ENCODE measurements at regions not wholly inside any gene's neighbourhood (a gene's known extent, or its start where the extent isn't known, plus 50 kb on each side); places are given as distances from the start of the nearest gene placed in this dataset.

DNA sequence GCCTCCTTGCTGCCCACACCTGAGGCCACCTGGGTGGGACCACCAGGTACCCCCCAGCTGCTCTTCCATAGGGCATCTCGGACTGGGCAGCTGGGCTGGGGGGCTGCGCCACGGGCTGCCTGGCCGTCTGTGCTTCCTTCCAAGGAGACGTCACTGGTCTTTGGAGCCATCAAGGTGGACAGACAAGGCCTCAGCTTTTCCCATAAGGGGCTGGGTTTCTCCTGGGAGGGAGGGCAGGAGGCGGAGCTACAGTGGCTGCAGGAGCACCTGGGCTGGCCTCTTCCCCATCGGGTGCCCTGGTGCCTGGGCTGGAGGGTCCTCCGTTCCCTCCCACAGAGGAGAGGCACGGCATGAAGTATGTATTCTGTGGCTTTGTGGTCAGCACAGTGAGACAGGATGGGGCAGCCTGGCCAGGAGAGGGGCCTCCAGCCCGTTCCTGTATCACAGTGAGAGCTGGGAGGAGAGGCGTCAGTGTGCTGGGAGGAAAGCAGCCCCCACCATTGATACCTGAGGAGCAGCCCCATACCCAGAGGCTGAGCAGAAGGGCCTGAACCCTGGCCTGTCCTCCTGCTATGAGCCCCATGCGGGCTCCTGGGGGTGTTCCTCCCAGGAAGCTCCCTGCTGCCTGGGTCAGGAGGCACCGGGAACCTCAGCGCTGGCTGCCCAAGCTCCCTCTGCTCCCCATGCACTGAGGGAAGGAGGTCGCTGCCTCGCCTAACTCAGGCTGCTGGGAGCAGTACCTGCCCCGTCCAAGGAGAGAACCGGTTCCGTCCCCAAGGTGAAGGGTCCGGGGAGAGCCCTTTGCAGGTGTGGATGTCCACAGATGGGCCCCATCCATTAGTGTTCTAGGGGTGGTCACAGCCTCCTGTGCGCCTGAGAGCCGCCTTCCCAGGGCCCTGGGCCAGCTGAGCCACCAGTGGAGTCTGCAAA lies 1075.0 kb downstream of the BRD1 start:
- no peaks in the 10 kb centered on the region for H3F3A ChIP-seq (replicated peaks; ENCODE audit: low read depth)
- H3K4me3 Mint-ChIP-seq = no peak overlapping the region
- H4K20me1 ChIP-seq (replicated peaks; ENCODE audit: insufficient read depth) = no peaks in the 10 kb centered on the region
- no peak overlapping the region for H3K27ac Mint-ChIP-seq
- peaks cover 7% of the 10 kb centered on the region for H3K27me3 Mint-ChIP-seq (ENCODE audit: insufficient read depth, low read depth, poor library complexity)
- H3K4me1 Mint-ChIP-seq = no peaks in the 10 kb centered on the region; the same call in 2 of the 3 replicates
- H2AFZ ChIP-seq = no peak overlapping the region
- no peaks in the 10 kb centered on the region for H3K36me3 ChIP-seq (ENCODE audit: insufficient read depth)
- no peaks in the 10 kb centered on the region for H3K9me2 ChIP-seq (ENCODE audit: insufficient read depth)
- peak; percentile 54 for ATAC-seq
- H3K4me2 ChIP-seq = no peak overlapping the region
- TF ChIP-seq JUNB (IDR thresholded peaks at IDR 0.05; ENCODE audit: unreplicated experiment) (no peak), STAT1 (IDR thresholded peaks at IDR 0.05; ENCODE audit: unreplicated experiment) (no peak), ZNF331 (CRISPR knock-in tag; IDR thresholded peaks at IDR 0.05; ENCODE audit: low read depth) (no peak), EZH2 (IDR thresholded peaks at IDR 0.05; ENCODE audit: low read depth, unreplicated experiment) (no peak), NANOG (IDR thresholded peaks at IDR 0.05; ENCODE audit: borderline replicate concordance) (no peak), ZNF114 (CRISPR knock-in tag; IDR thresholded peaks at IDR 0.05) (no peak)
- TF ChIP-seq, protein P1, sequence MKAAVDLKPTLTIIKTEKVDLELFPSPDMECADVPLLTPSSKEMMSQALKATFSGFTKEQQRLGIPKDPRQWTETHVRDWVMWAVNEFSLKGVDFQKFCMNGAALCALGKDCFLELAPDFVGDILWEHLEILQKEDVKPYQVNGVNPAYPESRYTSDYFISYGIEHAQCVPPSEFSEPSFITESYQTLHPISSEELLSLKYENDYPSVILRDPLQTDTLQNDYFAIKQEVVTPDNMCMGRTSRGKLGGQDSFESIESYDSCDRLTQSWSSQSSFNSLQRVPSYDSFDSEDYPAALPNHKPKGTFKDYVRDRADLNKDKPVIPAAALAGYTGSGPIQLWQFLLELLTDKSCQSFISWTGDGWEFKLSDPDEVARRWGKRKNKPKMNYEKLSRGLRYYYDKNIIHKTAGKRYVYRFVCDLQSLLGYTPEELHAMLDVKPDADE (IDR thresholded peaks at IDR 0.05) = no peak
- TF ChIP-seq, protein P2, sequence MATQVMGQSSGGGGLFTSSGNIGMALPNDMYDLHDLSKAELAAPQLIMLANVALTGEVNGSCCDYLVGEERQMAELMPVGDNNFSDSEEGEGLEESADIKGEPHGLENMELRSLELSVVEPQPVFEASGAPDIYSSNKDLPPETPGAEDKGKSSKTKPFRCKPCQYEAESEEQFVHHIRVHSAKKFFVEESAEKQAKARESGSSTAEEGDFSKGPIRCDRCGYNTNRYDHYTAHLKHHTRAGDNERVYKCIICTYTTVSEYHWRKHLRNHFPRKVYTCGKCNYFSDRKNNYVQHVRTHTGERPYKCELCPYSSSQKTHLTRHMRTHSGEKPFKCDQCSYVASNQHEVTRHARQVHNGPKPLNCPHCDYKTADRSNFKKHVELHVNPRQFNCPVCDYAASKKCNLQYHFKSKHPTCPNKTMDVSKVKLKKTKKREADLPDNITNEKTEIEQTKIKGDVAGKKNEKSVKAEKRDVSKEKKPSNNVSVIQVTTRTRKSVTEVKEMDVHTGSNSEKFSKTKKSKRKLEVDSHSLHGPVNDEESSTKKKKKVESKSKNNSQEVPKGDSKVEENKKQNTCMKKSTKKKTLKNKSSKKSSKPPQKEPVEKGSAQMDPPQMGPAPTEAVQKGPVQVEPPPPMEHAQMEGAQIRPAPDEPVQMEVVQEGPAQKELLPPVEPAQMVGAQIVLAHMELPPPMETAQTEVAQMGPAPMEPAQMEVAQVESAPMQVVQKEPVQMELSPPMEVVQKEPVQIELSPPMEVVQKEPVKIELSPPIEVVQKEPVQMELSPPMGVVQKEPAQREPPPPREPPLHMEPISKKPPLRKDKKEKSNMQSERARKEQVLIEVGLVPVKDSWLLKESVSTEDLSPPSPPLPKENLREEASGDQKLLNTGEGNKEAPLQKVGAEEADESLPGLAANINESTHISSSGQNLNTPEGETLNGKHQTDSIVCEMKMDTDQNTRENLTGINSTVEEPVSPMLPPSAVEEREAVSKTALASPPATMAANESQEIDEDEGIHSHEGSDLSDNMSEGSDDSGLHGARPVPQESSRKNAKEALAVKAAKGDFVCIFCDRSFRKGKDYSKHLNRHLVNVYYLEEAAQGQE (IDR thresholded peaks at IDR 0.05; ENCODE audit: unreplicated experiment) = no peak
- TF ChIP-seq, protein P3, sequence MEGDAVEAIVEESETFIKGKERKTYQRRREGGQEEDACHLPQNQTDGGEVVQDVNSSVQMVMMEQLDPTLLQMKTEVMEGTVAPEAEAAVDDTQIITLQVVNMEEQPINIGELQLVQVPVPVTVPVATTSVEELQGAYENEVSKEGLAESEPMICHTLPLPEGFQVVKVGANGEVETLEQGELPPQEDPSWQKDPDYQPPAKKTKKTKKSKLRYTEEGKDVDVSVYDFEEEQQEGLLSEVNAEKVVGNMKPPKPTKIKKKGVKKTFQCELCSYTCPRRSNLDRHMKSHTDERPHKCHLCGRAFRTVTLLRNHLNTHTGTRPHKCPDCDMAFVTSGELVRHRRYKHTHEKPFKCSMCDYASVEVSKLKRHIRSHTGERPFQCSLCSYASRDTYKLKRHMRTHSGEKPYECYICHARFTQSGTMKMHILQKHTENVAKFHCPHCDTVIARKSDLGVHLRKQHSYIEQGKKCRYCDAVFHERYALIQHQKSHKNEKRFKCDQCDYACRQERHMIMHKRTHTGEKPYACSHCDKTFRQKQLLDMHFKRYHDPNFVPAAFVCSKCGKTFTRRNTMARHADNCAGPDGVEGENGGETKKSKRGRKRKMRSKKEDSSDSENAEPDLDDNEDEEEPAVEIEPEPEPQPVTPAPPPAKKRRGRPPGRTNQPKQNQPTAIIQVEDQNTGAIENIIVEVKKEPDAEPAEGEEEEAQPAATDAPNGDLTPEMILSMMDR (conservative IDR thresholded peaks at IDR 0.05; ENCODE audit: low read depth in 2 of 2) = no peak
- TF ChIP-seq, protein P4, sequence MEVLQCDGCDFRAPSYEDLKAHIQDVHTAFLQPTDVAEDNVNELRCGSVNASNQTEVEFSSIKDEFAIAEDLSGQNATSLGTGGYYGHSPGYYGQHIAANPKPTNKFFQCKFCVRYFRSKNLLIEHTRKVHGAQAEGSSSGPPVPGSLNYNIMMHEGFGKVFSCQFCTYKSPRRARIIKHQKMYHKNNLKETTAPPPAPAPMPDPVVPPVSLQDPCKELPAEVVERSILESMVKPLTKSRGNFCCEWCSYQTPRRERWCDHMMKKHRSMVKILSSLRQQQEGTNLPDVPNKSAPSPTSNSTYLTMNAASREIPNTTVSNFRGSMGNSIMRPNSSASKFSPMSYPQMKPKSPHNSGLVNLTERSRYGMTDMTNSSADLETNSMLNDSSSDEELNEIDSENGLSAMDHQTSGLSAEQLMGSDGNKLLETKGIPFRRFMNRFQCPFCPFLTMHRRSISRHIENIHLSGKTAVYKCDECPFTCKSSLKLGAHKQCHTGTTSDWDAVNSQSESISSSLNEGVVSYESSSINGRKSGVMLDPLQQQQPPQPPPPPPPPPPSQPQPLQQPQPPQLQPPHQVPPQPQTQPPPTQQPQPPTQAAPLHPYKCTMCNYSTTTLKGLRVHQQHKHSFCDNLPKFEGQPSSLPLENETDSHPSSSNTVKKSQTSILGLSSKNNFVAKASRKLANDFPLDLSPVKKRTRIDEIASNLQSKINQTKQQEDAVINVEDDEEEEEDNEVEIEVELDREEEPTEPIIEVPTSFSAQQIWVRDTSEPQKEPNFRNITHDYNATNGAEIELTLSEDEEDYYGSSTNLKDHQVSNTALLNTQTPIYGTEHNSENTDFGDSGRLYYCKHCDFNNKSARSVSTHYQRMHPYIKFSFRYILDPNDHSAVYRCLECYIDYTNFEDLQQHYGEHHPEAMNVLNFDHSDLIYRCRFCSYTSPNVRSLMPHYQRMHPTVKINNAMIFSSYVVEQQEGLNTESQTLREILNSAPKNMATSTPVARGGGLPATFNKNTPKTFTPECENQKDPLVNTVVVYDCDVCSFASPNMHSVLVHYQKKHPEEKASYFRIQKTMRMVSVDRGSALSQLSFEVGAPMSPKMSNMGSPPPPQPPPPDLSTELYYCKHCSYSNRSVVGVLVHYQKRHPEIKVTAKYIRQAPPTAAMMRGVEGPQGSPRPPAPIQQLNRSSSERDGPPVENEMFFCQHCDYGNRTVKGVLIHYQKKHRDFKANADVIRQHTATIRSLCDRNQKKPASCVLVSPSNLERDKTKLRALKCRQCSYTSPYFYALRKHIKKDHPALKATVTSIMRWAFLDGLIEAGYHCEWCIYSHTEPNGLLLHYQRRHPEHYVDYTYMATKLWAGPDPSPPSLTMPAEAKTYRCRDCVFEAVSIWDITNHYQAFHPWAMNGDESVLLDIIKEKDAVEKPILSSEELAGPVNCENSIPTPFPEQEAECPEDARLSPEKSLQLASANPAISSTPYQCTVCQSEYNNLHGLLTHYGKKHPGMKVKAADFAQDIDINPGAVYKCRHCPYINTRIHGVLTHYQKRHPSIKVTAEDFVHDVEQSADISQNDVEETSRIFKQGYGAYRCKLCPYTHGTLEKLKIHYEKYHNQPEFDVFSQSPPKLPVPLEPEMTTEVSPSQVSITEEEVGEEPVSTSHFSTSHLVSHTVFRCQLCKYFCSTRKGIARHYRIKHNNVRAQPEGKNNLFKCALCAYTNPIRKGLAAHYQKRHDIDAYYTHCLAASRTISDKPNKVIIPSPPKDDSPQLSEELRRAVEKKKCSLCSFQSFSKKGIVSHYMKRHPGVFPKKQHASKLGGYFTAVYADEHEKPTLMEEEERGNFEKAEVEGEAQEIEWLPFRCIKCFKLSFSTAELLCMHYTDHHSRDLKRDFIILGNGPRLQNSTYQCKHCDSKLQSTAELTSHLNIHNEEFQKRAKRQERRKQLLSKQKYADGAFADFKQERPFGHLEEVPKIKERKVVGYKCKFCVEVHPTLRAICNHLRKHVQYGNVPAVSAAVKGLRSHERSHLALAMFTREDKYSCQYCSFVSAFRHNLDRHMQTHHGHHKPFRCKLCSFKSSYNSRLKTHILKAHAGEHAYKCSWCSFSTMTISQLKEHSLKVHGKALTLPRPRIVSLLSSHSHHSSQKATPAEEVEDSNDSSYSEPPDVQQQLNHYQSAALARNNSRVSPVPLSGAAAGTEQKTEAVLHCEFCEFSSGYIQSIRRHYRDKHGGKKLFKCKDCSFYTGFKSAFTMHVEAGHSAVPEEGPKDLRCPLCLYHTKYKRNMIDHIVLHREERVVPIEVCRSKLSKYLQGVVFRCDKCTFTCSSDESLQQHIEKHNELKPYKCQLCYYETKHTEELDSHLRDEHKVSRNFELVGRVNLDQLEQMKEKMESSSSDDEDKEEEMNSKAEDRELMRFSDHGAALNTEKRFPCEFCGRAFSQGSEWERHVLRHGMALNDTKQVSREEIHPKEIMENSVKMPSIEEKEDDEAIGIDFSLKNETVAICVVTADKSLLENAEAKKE (CRISPR knock-in tag; IDR thresholded peaks at IDR 0.05) = no peak
- H3K4me1 ChIP-seq (ENCODE audit: insufficient read depth) = no peaks in the 10 kb centered on the region
- H3K27ac ChIP-seq (ENCODE audit: low read depth) = no peak overlapping the region
- H3K79me2 ChIP-seq (replicated peaks; ENCODE audit: insufficient read depth) = no peaks in the 10 kb centered on the region
- no peaks in the 10 kb centered on the region for H3K27me3 ChIP-seq (ENCODE audit: insufficient read depth)
- no peak for DNase-seq (ENCODE audit: low spot score)
- no peak overlapping the region for H3K4me3 ChIP-seq
- H3K36me3 Mint-ChIP-seq (ENCODE audit: low read depth) = no peaks in the 10 kb centered on the region; the same call in 2 of the 3 replicates
- H3K9me3 Mint-ChIP-seq = no peaks in the 10 kb centered on the region; the same call in 2 of the 3 replicates

Data from GM23338 (cell line).